Hematopoietic multipotent progenitor cell treated with erythropoietin and hydrocortisone succinate and interleukin-3 and kit ligand, for 4 days (in vitro differentiated cells): ENCODE measurements at regions not wholly inside any gene's neighbourhood (a gene's known extent, or its start where the extent isn't known, plus 50 kb on each side); places are given as distances from the start of the nearest gene placed in this dataset.
A peak's percentile ranks its signal among the peaks of the same experiment; 100 is the strongest.

Experiments used
- DNase-seq: peaks from one replicate; pipeline ENCODE4 v3.0.0-alpha.2; 2015

DNA sequence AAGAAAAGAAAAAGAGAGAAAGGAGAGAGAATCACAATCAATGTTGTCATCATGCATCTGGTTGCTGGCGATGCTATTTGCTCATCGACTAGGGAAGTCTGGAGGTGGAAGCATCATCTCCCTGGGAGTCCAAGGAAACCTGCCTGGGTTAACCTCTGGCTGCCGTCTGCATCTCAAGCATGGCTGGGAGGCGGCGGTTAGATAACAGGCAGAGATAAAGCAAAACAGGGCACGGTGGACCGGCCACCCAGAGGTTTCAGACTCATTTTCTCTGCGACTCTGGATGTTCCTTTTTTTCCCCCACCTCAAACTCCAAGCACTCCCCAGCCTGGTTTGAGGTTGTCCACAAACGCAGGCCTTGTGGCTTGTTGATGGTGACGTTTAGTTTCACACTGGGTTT lies 161.2 kb downstream of the ENGASE start:
- DNase-seq: no peak

DNA sequence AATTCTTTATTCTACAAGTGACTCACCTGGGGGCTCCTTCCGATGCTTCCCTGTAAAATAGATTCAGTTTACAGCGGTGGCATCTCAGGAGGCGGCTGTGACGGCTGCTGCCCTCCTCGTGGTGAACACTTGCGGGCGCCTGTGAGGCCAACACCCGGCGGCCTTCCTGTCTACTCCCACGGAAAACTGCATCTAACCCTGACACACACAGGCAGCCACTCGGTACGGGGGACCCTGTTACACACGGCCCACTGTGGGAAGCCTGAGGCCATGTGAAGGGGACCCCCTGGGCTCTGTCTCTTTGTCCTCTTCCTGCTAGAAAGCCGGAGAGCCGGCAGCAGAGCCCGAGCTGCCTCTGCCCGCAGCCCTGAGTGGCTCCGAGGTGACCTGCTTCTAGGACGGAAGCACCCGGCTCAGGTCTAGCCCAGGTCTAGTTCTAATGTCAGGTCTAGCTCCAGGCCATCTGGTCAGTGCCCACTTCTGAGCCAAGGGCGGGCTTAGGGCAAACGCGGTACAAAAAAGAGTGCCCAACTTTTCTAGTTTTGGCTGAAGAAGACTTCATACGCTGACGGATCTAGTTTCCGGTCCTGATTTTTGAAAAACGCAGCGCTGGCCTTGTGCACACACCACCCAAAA lies 159.4 kb downstream of the ENGASE start:
- DNase-seq: no peak

DNA sequence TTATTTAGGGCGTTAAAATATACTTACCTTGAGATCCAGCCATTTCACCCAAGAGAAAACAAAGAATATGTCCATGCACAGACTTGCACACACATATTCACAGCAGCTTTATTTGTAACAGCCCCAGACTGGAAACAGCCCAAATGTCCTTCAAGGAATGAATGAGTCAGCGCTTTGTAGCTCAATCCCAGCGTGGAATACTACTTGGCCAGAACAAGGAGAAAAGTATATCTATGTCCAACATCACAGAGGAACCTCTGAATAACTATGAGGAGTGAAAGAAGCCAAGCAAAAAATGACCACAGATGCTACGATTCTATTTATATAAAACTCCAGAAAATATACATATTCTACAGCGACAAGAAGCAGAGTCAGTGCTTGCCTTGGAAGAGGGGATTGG lies 158.3 kb downstream of the ENGASE start:
- no peak for DNase-seq

DNA sequence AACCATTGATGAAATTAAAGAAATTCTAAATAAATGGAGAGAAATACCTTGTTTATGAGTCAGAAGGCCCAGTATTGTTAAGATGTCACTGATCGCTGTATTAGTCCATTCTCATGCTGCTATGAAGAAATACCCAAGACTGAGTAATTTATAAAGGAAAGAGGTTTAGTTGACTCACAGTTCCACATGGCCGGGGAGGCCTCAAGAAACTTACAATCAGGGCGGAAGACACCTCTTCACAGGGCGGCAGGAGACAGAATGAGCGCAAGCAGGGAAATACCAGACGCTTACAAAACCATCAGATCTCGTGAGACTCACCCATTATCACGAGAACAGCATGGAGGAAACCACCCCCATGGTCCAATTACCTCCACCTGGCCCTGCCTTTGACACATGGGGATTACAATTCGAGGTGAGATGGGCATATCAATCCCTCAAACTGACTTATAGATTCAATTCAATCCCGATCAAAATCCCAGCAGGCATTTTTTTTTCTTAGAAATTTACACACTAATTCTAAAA lies 157.2 kb downstream of the ENGASE start:
- DNase-seq: no peak

DNA sequence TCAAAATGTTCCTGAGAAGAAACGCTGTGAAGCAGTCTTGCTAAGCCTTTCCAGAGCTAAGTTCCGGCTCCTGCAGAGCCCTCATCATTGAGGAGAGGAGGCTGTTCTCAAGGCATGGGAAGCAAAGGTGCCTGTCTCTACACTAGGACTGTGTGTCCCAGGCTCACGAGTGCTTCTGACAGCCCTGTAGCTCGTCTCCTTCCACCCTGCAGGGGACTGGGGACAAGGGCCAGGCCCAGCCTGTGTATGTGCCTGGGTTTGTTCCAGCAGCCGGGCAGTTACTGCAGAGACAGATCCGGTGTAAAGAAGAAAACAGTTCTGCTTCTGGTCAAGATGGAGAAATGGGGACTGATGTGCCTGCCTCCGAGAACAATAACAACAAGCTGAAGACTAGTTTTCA lies 156.0 kb downstream of the ENGASE start:
- no peak for DNase-seq

DNA sequence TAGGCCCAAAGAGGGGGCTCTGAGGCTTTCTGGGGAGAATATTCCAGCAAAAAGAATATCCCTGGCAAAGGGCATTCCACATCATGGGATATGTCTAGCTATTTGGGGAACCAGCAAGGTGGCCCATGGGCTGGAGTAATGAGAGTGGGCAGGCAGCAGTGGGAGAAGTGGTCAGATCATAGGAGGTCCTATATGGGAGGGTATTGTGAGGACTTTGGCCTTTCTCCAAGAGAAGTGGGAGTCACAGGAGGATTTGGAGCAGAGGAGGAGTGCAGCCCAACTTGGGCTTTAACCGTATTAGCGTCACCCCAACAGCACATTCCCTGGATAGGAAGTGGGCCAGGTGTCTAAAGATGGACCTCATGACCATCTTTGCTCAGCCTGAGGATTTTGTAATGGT lies 151.4 kb downstream of the ENGASE start:
- no peak for DNase-seq

DNA sequence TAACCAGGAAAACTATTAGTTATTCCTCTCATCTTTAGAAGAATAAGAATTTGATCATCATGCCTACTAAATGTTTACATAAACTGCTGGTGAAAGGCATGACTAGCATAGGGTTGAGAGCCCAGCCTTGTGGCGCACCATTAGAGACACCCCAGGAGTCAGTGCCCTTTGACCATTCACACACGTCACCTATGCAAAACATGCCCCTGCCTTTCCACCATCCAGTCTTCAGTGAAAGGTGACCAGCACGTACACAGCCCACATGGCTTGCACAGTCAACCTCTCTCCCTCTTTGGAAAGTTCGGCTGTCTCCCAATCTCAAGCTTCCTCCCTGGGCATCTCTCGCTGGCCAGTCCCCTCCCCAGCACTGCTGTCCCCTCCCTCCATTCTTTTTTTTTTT lies 150.3 kb downstream of the ENGASE start:
- no peak for DNase-seq

DNA sequence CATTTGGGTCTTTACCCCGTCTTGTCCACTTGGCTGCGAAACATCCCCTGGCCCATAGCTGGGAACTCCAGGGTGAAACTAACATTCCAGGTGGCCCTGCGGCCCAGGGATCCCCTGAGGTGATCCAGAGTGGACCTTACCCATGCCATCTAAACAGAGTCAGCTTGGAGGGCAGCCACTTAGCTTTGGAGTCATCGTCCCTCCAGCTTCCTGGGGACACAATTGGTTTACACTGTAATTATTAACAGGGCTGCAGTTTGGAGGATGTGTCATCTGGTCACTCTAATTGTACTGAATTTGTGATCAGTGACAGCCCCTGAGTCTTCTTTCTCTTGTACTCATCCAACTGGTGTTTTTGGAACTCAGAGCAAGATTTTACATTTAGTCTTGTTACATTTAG lies 149.9 kb downstream of the ENGASE start:
- no peak for DNase-seq

DNA sequence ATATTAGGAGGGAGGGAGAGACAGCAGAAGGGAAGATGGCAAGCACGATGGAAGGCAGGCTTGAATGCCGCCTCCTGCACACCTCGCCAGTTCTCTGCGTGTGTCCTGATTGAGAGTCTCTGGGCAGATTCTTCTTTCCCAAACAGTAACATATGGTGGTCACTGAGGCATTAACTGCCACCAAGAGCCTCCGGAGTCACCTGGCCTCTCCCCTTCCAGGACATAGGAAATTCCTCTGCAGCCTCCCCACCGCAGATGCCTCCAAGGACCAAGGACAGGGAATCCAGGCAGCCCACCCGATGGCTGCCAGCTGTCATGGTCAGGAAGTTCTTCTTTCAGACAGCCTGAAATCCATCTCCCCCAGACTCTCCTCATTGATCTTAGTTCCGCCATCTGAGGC lies 149.3 kb downstream of the ENGASE start:
- DNase-seq: no peak

DNA sequence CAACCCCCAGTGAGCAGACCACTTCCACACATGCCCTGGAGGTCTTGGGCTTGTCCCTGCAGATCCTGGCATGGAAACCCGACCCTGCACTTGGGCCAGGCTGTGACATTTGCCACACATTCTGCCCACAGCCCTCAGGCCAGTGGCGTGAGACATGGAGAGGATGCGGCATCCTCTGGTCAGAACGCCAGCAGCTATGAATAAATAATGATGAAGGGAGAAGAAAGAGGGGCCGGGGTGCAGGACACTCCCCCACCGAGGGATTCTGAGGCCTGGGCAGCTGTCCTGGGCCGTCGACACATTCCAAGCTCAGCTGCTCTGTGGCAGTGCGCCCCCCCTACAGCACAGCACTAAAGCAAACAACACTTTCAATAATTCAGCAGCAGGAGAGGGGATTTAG lies 148.8 kb downstream of the ENGASE start:
- no peak for DNase-seq

DNA sequence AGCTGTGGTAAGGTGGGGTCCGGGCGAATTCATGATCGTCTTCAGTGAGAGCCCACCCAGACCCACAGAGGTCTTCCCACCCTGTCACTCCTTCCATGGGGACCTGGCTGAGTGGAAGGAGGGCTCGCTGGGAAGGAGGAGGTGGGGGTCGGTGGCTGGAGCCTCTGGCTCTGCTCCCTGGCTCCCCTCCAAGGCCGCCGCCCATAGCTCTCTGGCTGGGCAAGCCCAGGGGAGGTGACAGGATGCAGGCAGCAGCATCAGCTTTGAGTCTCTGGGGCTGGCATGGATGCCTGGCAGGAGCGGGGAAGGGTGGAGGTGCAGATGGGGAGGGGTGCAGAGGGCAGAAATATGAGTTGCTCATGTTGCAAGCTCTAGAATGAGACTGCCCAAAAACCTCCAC lies 147.0 kb downstream of the ENGASE start:
- DNase-seq: no peak

DNA sequence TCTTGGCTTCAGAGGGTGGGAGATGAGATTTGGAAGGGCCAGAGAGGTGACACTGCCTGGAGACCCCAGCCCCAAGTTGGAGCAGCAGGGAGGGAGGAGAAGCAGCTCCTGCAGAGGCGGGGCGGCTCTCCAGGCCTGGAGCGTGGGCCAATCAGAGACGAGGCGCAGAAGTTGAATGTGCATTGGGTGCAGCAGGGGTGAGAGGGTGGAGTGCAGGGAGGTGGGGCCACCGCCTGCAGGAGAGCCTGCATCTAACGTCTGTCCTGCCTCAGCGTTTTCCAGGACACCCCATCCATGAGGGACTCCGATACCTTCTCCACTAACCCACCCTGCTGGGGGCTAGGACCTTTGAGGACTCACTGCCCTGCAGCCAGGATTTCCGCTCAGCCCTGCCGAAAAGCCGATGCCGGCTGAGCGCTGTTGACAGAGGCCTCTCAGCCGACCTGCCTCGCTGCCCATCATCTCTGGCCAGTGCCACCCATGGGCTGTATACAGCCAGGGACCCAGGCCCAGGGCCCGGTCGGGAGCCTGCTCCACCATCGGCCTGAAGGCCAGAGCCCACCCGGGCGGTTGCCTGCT lies 146.2 kb downstream of the ENGASE start:
- DNase-seq: peak; percentile 11

DNA sequence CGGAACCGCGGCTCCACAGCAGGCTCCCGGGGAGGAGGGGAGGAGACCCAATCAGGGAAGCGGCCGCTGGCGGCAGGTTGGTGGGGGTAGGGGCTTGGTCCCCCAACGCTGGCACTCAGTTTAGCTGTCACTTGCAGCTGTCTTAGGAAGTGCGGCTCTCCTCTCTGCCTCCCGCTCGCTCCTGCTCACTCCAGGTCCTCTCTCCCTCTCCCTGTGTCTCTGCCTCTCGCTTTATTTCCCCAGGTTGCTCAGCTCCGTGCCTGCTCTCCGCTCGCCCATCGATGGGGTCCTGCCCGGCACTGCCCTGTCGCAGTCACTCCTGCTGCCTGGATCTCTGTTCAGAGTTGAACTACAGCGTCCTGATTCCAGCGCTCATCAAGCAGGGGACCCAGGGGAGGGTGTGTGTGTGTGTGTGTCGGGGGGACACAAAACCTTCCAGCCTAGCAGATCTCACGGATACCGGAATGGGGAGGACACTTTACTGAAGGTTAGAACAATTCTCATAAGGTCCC lies 145.6 kb downstream of the ENGASE start:
- DNase-seq: no peak

DNA sequence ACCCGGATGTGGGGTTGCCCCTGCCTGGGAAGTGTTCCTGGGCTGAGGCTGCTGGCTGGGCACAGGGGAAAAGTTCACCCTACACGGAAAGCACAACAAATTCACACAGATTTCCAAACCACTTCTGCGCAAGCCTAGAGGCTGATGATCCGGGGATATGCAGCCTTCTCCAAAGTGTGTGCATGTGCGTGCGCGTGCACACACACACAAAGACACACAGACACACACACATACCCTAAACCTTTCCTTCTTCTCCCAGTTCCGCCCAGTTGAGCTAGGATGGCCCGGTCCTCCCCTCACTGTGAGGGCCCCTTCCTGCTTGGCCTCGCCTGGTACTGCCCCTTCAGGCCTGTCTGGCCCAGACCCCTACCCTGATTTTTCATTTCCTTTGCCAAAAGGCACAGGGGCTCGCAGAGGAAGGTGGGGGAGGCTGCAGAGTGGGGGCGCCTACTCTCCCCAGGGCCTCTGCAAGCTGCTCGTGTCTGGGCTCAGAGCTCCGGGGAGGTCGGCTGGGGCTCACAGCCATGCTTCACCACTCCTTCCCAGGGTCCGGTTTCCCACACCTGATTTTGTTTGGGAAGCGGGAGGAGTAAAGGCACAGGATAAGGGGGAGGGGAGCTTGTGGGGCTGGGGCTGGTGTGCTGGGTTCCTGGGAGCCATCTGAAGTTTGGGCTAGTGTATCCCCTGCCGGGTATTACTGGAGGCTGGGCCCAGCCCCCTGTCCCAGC lies 144.7 kb downstream of the ENGASE start:
- DNase-seq: no peak

DNA sequence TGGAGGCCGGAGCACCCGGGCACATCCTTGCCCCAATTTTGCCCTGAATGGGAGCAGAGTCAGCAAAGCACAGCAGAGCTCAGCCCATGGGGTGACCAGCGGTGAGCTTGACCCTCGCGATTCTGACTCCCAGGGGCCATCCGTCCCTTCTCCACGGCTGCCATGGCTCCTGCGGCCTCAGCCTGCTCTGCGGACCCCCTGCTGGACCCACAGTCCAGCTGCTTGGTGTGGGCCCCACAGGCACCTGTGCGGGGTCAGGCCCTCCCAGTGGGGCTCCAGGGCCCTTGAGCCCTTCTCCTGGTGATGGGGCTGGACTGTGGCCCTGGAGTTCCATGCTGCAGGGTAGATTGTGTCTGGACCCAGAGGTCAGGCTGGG lies 144.2 kb downstream of the ENGASE start:
- no peak for DNase-seq

DNA sequence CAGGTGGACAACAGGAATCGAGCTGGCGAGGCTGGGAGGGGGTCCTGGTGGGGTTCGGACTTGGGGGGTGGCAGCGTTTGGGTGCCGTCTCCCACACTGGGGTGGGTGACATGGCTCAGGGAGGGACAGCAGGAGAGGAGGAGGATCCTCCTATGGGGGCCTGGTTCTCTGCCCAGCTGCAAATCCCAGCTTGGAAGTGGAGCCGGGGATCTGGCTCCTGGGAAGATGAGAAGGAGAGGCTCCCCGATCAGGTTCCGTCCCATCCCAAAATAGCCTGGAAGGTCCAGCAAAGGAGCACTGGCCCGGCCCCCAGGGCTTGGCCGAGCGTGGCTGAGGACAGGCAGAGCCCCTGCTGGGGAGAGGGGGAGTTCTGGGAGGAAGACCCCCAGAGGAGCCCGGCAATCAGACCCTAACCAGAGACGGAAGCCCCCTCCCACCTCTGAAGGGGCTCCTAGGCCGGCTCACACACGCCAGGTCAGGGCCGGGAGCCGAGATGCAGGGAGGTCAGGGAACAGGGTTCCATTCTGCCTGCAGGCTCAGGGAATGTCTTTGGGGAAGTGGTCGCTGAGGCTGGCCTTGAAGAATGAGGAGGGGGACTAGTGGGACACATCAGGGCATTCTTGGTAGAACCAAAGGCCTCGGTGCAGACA lies 143.7 kb downstream of the ENGASE start:
- no peak for DNase-seq

DNA sequence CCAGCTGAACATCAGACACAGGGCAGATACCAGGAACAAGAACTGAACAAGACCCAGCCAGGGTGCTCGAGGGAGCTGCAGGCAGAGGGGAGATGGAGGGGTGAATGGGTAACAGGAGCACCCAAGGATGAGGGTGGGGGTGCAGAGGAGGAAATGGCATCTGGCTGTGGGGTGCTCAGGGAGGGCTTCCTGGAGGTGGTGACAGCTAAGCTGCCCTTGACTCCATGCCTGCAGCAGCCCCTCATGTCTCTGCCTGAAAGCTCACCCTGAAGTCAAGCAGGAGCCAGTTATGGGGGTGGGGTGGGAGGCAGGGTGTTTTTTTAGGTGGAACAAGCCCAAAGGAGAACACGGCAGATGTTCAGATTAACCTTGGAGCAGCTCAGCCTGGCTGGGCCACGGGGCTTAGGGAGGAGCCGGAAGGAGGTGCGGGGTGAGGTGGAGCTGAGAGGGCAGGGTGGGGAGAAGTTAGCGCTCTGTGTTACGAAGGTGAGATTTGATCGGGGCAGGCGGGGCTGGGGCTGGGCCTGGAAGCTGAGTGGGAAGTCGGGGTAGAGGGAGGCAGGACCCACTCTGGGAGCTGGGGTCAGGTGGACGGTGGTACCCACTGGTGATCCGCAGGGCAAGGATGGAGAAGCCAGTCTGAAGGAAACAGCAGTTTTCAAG lies 143.0 kb downstream of the ENGASE start:
- DNase-seq: no peak

DNA sequence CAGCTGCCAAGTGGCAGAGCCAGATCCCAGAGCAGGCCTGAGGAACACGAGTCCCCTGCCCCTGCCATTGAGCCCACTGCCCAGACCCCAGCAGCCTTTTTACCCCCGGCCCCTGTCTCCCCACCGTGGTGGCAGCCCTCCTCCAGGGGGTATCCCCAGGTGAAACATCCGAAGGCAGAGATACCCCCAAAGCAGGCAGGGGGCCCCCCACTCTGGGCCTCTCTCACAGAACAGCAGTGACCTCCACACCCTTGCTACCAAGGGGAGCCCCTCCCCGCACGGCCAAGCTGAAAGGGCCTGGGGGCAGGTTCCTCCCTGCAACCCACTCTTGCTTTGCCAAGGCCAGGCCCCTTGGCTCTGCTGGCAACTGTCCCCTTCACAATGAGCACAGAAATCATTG lies 142.2 kb downstream of the ENGASE start:
- no peak for DNase-seq

DNA sequence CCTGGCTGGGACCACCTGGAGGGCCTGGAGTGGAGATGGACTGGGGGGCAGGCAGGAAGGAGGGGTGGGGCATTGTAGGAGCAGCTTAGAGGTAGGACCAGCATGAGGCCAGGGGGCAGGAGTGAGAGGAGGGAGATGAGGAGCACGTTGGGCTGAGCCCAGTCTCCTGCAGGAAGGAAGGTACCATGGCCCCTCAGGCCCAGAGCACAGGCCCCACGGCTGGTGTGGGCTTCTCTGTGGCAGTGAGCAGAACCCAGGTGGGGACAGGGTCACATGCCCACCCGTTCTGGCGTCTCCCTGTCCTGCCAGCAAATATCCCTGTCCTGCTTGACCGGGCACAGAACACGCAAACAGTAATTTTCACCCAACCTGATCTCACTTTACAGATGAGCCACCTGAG lies 141.8 kb downstream of the ENGASE start:
- no peak for DNase-seq

DNA sequence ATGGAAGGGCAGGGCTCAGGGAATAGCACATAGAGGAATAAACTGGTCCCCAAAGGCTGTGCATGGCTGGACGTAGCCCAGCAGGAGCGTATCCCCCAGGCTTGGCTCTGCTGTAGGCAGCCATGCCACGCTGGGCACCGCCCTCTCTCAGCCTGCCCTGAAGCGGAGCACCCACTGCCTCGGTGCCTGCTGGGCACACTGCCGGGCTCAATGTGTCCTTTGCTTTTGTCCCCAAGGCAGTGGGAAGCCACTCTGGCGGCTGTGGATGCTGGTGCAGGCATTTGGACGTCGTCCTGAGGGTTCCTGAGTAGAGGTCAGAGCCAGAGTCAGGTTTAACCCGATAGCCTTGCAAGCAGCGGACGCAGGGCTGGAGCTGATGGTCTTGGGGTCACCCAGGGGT lies 141.0 kb downstream of the ENGASE start:
- no peak for DNase-seq

DNA sequence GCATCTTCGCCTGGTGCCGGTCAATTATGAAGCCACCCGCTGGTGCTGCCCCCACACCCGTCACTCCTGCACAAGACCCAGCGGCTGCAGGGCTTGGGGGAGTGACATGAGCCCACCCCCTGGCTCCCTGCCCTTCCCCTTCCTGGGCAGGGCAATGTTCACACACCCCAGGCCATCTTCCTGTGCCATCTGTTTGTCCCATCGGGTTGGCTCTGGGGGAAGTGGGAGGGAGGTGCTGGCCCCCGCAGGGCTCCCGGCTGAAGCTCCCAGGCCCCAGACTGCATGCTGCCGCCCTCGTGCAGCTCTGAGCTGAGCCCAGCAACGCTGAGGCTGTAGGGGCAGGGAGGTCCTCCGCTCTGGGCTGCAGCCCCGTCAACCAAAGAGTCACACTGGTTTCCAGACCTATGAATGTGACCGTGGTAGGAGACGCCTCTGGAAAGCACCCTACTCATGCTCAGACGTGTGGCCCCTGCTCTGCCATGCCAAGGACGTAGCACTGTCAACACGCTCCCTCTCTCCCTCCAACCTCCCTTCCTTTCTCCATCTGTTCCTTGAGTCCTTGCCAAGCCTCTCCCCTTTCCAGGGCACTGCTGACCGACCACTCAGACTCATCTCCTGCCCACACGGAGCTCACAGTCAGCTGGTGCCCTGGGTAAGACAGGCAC lies 140.4 kb downstream of the ENGASE start:
- no peak for DNase-seq

DNA sequence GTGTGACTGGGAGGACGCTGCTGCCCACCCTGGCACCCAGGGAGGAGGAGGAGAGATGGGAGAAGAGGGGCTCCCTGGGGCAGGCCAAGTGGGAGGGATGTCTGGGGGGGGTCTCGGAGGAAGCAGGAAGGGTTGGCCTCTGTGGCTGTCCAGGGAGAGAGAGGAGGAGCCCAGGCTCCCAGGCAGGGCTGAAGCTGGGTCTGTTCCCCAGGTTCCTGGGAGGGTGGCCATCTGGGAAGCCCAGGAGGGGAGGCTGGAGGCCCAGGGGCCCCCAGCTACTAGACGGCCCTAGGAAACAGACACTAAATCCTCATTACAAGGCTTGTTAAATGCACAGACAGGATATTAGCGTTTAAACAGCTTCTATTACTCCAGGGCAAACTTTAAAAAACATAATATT lies 139.8 kb downstream of the ENGASE start:
- DNase-seq: no peak

DNA sequence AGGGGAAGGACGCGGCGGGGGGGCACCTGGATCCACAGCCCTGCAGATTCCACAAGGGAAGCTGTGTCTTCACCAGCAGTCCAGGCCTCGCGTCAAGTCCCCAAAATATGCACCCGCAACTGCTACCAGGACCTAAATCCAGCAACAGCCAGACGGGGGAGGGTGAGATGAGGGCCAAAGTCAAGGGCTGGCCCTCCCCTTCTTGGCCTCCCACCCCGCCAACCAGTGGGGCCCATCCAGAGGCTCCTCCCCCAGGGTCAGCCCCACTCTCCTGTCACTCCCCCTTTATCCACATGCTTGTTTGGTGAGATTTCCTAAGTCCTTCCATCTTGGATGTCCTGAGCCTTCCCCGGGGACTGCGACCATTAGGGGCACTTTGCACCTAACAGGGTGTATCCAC lies 138.7 kb downstream of the ENGASE start:
- DNase-seq: no peak
